RCC 7860 (cell line): ENCODE measurements at regions not wholly inside any gene's neighbourhood (a gene's known extent, or its start where the extent isn't known, plus 50 kb on each side); places are given as distances from the start of the nearest gene placed in this dataset.

Source experiments
- DNase-seq: peaks from one replicate; pipeline ENCODE4 v3.0.0-alpha.2; 2015; ENCODE audit warnings: low spot score
- FAIRE-seq: peaks from 2 replicates; lab custom pipeline; 2012; peaks lifted over from hg19 to GRCh38; lab: Jason Lieb, UNC

DNA sequence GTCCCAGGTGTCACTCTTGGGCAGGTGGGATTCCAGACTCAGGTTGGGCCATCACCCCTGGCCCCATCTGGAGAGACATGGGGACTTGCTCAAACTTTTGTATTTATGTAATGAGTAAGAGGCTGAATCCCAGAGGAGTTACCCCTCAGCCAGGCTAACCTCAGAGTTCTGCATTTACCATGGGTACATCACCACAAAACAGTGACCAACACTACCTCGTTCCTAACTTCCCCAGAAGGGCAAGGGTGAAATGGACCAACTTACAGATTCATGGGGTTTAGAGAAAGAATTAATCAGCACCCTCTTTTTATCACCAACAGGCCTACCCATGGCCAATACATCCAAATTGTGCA is 259.9 kb upstream of the MARCKS start:
- no peak for FAIRE-seq
- DNase-seq = no peak

GRCh38 chr6:113598786-113599185 is 258.4 kb upstream of the MARCKS start:
- DNase-seq (no peak), FAIRE-seq (no peak)

DNA sequence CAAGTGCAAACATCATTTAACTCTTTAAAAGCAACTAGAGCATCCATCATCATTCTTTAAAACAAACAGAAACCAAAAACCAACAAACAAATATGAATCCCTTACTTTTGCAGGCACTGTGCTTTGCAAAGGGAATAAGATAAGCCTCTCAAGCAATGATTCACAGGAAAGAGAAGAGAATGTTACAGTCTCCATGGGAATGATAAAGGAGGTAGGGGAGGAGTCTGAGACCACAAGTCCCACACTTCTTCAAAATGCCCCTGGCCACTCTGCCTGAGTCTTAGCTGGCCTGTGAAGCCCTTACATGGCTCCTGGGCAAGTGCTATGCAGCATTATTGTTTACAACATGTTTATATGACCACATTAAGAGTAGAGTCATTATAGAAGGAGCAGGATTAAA is 257.7 kb upstream of the MARCKS start:
- FAIRE-seq (no peak), DNase-seq (no peak)

GRCh38 chr6:113600551-113601339 is 256.4 kb upstream of the MARCKS start:
- FAIRE-seq (no peak), DNase-seq (no peak)

DNA sequence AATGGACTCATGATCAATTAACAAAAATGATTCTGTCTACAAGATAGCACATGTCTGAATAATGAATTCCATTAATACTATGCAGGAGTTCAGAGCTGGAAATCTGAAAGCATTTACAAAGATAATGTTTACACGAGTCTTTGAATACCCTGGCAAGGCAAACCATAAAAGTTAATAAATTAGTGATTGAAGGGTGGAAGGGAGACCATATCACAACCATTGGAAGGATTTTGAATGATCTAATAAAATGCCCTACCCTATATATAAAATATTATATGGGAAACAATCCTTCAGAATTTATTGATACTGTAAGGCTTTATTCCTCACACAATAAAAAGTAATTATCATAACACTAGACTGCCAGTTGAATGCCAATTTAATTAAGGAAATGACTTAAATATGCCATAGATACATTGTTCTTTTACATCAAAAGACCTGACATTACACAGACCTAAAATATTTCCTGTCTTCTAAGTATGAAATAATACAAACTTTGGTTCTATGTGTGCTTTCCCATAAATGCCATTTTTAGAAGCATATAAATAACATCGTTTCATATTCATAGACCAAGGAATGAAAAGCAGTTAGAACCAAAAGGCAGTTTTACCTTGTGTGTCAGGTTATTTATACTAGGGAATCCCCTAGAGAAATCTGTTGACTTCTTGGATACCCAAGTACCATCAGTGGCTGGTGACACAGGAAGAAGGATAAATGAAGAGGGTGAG is 249.2 kb upstream of the MARCKS start:
- DNase-seq (no peak), FAIRE-seq (no peak)

DNA sequence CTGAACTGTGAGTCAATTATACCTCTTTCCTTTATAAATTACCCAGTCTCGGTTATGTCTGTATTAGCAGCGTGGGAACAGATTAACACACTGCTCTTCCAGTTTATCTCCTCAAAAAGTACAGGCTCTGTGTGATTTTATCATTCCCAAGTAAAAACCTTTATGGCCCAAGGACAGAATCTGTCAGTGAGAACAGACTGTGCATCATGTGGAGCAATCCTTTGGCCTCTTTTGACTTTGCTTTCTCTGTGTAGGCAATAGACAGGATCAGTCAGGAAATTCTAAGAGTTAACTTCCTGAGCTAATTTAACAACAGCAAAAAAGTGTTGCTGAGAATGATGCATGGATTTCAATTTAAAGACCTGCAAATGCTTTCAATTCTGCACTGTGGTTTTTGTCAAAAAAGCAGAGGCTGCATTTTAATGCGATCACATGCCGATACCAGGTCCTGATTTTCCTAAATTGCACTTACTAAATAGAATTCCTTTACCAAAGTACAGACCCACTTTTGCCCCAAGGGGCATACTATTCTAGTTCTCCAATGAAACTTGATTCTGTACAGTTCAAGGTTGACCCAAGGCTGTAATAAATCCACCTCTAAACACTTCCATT is 246.7 kb upstream of the MARCKS start:
- FAIRE-seq (no peak), DNase-seq (no peak)

- FAIRE-seq = no peak
- no peak for DNase-seq
Observed at GRCh38 chr6:113616701-113617274, 240.4 kb upstream of the MARCKS start.

GRCh38 chr6:113619077-113619476 is 238.1 kb upstream of the MARCKS start:
- no peak for DNase-seq
- no peak for FAIRE-seq

DNA sequence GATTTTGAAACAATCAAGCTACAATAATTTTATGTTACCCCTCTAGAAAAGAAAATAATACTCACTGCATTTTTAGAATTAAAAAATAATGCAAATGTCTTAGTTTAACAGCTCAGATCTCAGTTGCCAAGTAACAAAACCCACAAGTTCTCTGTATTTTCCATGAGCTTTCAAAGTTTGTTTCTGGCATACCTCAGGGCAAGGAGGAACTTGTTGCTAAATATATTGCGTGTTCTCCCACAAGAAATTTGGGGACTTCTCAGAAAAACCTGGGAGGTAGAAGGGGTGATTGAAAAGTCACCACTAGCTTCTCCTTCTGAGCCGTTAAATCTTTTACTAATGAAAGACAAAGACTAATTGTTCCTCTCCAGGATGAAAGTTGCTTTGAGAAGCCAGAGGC is 236.8 kb upstream of the MARCKS start:
- FAIRE-seq = no peak
- DNase-seq = no peak

DNA sequence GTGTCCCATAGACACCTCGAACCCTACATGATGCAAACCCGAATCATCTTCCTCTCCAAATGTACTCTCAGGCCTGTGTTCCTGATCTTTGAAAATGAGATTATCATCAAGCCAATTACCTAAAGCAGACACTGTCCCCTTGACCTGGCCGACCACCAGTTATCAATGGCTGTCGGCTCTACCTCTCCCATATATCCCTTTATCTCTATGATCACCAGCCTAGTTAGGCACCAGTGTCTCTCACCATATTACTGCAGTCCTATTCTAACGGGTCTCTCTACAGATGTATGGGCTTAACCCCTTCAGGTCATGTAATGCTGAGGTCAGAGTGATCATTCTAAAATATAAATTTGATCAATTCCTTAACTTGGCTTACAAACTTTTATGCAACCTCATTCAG is 234.9 kb upstream of the MARCKS start:
- DNase-seq (no peak), FAIRE-seq (no peak)

DNA sequence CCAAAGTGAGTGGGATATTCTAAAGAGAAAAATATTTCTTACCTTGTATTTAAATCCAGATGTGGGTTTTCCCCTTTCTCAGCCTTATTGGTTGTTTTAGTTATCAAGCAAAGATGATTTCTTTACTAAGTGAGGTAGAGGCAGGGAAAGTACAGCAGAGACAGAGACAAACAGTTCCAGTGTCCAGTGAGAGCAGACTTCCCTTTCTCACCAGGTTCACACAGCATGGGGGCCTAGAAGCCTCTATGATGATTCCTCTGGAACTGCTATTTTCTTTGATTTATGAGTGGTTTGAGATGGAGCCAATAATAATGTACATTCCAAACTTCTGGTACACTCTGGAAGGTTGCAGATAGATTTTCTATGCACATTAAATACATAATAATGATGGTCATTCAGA is 234.0 kb upstream of the MARCKS start:
- DNase-seq = no peak
- no peak for FAIRE-seq

- no peak for FAIRE-seq
- no peak for DNase-seq
Observed at GRCh38 chr6:113625850-113626249, 231.3 kb upstream of the MARCKS start.

DNA sequence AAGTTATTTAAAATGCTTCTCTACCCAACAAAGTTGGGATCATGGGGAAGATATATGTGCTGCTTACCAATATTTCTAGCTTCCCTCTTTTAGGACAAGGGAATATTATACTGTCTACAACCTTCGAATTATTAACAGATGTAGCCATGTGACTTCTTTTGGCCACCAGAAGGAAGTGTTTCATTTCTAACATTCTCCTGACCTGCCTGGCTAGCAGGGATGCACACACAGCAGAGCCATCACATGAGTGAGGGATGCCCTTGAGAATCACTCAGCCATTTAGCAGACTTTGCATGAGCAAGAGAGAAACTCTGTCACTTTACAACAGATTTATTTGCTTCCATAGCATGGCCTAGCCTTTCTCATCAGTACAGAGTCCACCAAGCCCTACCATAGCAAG is 230.7 kb upstream of the MARCKS start:
- FAIRE-seq = no peak
- no peak for DNase-seq

DNA sequence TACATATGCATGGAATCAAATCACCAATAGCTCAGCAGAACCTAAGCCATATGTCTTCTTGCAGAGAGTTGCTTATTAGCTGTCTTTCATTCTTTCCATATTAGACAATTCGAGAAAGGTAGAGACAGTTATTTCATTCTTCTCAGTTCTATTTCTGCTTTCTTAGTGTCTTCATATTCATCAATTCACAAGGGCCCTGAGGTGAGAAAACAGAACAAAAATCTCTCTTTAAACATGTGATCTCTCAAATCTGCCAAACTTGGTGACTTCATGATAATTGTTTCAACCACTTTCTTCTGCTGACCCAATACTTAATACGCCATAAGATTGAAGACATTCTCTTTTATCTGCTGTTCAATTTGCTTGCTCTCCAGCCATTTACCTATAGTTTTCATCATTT is 229.7 kb upstream of the MARCKS start:
- no peak for FAIRE-seq
- no peak for DNase-seq

GRCh38 chr6:113629256-113629655 is 227.9 kb upstream of the MARCKS start:
- FAIRE-seq (no peak), DNase-seq (no peak)

DNA sequence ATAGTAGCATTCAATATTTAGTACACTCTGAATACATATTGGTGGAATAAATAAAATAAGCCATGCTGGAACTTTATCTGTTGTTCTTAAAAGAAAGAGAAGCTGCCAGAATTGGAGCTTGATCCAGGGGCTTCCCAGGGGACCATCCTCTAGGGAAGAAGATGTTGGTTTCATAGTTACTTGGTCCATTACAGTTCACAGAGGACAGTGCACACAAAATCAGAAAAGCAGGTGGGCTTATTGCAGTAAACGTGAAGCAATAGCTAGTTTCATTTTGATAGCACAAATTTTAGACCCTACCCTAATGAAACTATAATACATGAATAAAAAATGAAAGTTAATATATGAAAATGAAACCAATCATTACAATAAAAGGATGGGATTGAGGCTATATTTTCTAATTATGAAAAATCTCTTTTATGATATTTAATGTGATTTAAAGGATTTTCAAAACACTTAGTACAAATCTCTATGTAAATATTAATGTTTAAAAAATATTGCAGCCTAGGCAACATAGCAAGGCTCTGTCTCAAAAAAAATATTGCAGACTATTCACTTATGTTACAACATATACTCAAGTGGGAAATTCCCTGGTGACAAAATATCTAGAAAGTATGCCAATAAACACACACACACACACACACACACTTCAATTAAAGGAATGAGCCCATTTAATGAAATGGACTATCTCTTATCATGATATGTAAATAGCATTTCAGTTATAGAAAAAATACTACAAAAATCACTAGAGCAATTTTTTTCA is 227.0 kb upstream of the MARCKS start:
- DNase-seq = peak; percentile 38
- no peak for FAIRE-seq

DNA sequence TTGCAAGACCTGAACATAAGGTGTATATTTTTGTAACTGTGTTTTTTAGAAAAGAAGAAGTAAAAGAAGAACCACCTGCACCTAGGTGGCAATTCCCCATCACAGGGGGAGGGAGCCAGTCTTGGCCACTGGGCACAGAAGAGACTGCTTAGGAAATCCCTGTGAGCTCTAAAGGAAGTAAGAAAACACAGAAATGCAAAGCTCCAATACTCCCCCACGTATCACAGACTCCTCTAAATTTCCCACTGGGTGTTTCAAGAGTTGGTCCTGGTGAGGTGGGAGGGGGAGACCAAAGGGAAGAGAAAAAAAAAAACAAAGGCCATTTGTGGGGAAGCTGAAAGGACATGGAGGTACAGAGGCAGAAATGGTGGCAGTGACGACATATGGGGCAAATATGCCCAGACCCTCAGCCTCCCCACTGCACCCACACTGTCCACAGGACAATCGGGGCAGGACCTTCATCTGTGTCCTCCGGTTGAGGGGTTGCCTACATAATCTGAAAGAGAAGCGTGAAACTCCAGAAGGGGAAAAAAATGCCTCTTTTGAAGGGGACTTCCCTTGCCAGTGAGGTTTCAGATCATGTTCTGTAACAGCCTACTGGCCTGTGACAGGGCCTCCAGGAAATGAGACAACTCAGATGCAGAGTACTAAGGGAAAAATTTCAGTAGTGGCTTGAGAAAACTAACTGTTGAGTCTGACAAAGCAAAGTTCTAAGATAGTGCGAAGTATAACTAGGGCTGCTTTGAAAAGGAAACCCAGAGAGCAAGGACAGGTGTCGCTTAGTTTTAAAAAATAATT is 226.2 kb upstream of the MARCKS start:
- FAIRE-seq = peak; percentile 83
- peak; percentile 84 for DNase-seq

DNA sequence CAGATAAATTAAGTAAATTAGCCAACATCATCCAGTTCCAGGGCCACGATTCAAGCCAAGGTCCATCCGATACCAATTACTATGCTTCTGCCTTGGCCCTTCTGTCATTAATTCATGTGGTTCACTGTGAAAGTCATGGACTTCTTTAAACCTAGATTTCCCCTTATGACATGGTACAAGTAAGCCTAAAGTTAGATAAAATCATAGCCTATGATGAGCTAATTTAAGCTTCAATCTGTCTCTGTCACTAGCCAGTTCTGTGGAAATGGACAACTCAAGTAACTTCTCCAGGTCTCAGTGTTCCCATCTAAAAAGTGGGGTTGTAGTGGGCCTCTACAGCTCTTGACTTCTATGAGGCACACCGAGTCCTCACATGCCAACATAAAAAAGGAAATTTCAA is 225.5 kb upstream of the MARCKS start:
- no peak for FAIRE-seq

GRCh38 chr6:113632220-113632864 is 224.8 kb upstream of the MARCKS start:
- FAIRE-seq (peak; percentile 92), DNase-seq (peak; percentile 91)

More for the DNA sequence above, 225.5 kb upstream of the MARCKS start:
- DNase-seq = no peak

GRCh38 chr6:113633638-113634037 is 223.5 kb upstream of the MARCKS start:
- DNase-seq = no peak
- peak; percentile 20 for FAIRE-seq
